H1 (cell line): ENCODE measurements at regions not wholly inside any gene's neighbourhood (a gene's known extent, or its start where the extent isn't known, plus 50 kb on each side); places are given as distances from the start of the nearest gene placed in this dataset.
A peak's percentile ranks its signal among the peaks of the same experiment; 100 is the strongest.

Source experiments
- CTCF ChIA-PET: fragments of 300-600 bp; sonication (Branson Sonifier 250); formaldehyde crosslinking; loops from one replicate; lab custom pipeline; 2021; ENCODE audit not compliant: partially characterized antibody; lab: Charles Lee
- POLR2A ChIA-PET: fragments of 300-600 bp; sonication (Branson Sonifier 250); formaldehyde crosslinking; loops from one replicate; lab custom pipeline; 2021; ENCODE audit warnings: inconsistent platforms; ENCODE audit not compliant: partially characterized antibody; lab: Charles Lee
- DNase-seq, 2 experiments: peaks; one replicate each; pipeline versions ENCODE4 v3.0.0 to v3.0.0-alpha.2; 2010 to 2022; ENCODE audit warnings: low spot score in 2 of 2, low read depth in 1 of 2, mixed read lengths in 1 of 2
- FAIRE-seq: peaks from 2 replicates; lab custom pipeline; 2011; peaks lifted over from hg19 to GRCh38; lab: Jason Lieb, UNC
- H2AFZ ChIP-seq: 2 replicates; pipeline ENCODE4 v1.8.1; 2012; ENCODE audit warnings: low read length, inconsistent platforms
- H2AK5ac ChIP-seq: 2 replicates; pipeline ENCODE4 v1.6.1; 2013; ENCODE audit warnings: low read depth, low read length
- H2BK120ac ChIP-seq: replicated peaks from 2 replicates; pipeline ENCODE3; 2013; ENCODE audit warnings: low read depth, low read length, inconsistent platforms
- H2BK12ac ChIP-seq: 2 replicates; pipeline ENCODE4 v1.6.1; 2013; ENCODE audit warnings: low read depth, low read length
- H2BK15ac ChIP-seq: 2 replicates; pipeline ENCODE4 v1.6.1; 2013; ENCODE audit warnings: low read length
- H2BK20ac ChIP-seq: 2 replicates; pipeline ENCODE4 v1.6.1; 2013; ENCODE audit warnings: low read length
- H2BK5ac ChIP-seq: 2 replicates; pipeline ENCODE4 v1.6.1; 2013; ENCODE audit warnings: low read depth, low read length
- H3K14ac ChIP-seq: 2 replicates; pipeline ENCODE4 v1.6.1; 2013; ENCODE audit warnings: inconsistent platforms; ENCODE audit not compliant: insufficient read length
- H3K18ac ChIP-seq: 2 replicates; pipeline ENCODE4 v1.6.1; 2013; ENCODE audit warnings: low read length; ENCODE audit errors: extremely low read depth
- H3K23ac ChIP-seq: 2 replicates; pipeline ENCODE4 v1.6.1; 2013; ENCODE audit warnings: inconsistent platforms; ENCODE audit not compliant: insufficient read length
- H3K23me2 ChIP-seq: 2 replicates; pipeline ENCODE4 v1.6.1; 2013; ENCODE audit warnings: low read depth, low read length
- H3K27ac ChIP-seq: 2 replicates; pipeline ENCODE4 v1.6.1; 2011; ENCODE audit warnings: low read depth, low read length, inconsistent platforms
- H3K27me3 ChIP-seq, 4 experiments: replicated peaks in 1 of 4; 1 replicate in 1 of 4; 2 replicates in 3 of 4; pipeline versions ENCODE4 v1.6.1 to v1.8.1; 2011 to 2013; ENCODE audit warnings: low read length in 3 of 4, mild to moderate bottlenecking in 3 of 4, inconsistent platforms in 2 of 4, mixed read lengths in 2 of 4, moderate library complexity in 1 of 4; ENCODE audit not compliant: control insufficient read depth in 3 of 4, insufficient read depth in 3 of 4; ENCODE audit errors: extremely low read depth in 1 of 4
- H3K36me3 ChIP-seq, 4 experiments: 2 replicates each; pipeline versions ENCODE4 v1.6.1 to v1.8.1; 2011 to 2013; ENCODE audit warnings: mild to moderate bottlenecking in 4 of 4, low read length in 3 of 4, moderate library complexity in 2 of 4, control low read depth in 1 of 4, inconsistent platforms in 1 of 4; ENCODE audit not compliant: insufficient read depth in 4 of 4, control insufficient read depth in 2 of 4
- H3K4ac ChIP-seq: replicated peaks from 2 replicates; pipeline ENCODE3; 2013; ENCODE audit warnings: low read length, low read depth, mixed read lengths, inconsistent platforms; ENCODE audit not compliant: insufficient read length
- H3K4me1 ChIP-seq, 4 experiments: replicated peaks in 1 of 4; 1 replicate in 1 of 4; 2 replicates in 3 of 4; pipeline versions ENCODE4 v1.6.1 to v1.8.1; 2011 to 2013; ENCODE audit warnings: low read length in 3 of 4, inconsistent platforms in 2 of 4, mixed read lengths in 1 of 4; ENCODE audit not compliant: insufficient read depth in 4 of 4, control insufficient read depth in 3 of 4
- H3K4me2 ChIP-seq, 2 experiments: 2 replicates each; pipeline versions ENCODE4 v1.6.1 to v1.8.1; 2011 to 2013; ENCODE audit warnings: low read depth in 2 of 2, low read length in 2 of 2, control low read depth in 1 of 2, inconsistent platforms in 1 of 2, mild to moderate bottlenecking in 1 of 2; ENCODE audit not compliant: insufficient read depth in 1 of 2
- H3K4me3 ChIP-seq, 4 experiments: fragments of 200-600, 300-600 bp in 1 of 4; sonication (generic), shearing (Covaris generic), sonication (Bioruptor Twin) in 1 of 4; 2 replicates each; pipeline versions ENCODE4 v1.5.1 to v1.8.1; 2011 to 2016; ENCODE audit warnings: low read length in 4 of 4, low read depth in 3 of 4, control low read depth in 2 of 4, inconsistent platforms in 2 of 4, mild to moderate bottlenecking in 2 of 4, mixed read lengths in 1 of 4, moderate library complexity in 1 of 4; ENCODE audit not compliant: insufficient read depth in 2 of 4; ENCODE audit errors: extremely low read depth in 1 of 4
- H3K56ac ChIP-seq: replicated peaks from 2 replicates; pipeline ENCODE3; 2013; ENCODE audit warnings: low read depth, mild to moderate bottlenecking, mixed read lengths, low read length, inconsistent platforms; ENCODE audit not compliant: insufficient read length
- H3K79me1 ChIP-seq: 2 replicates; pipeline ENCODE4 v1.6.1; 2013; ENCODE audit warnings: low read depth, low read length, control low read depth
- H3K79me2 ChIP-seq, 2 experiments: 2 replicates each; pipeline versions ENCODE4 v1.6.1 to v1.8.1; 2012 to 2013; ENCODE audit warnings: low read length in 2 of 2, mild to moderate bottlenecking in 2 of 2, inconsistent platforms in 1 of 2; ENCODE audit not compliant: insufficient read depth in 2 of 2, control insufficient read depth in 1 of 2
- H3K9ac ChIP-seq, 4 experiments: replicated peaks in 1 of 4; 1 replicate in 1 of 4; 2 replicates in 3 of 4; pipeline versions ENCODE4 v1.6.1 to v1.8.1; 2011 to 2013; ENCODE audit warnings: low read depth in 3 of 4, low read length in 3 of 4, control low read depth in 2 of 4, mild to moderate bottlenecking in 2 of 4, moderate library complexity in 2 of 4, inconsistent platforms in 1 of 4; ENCODE audit errors: extremely low read depth in 1 of 4
- H3K9me3 ChIP-seq, 2 experiments: 2 replicates each; pipeline versions ENCODE4 v1.6.1 to v1.8.1; 2012 to 2013; ENCODE audit warnings: mild to moderate bottlenecking in 2 of 2, moderate library complexity in 2 of 2, control low read depth in 1 of 2, inconsistent platforms in 1 of 2, low read depth in 1 of 2, low read length in 1 of 2, mixed read lengths in 1 of 2; ENCODE audit not compliant: insufficient read depth in 2 of 2
- H4K20me1 ChIP-seq, 2 experiments: replicated peaks in 1 of 2; 2 replicates each; pipeline versions ENCODE3 to v1.8.1; 2011 to 2013; ENCODE audit warnings: inconsistent platforms in 2 of 2, low read length in 2 of 2, mild to moderate bottlenecking in 1 of 2; ENCODE audit not compliant: insufficient read depth in 2 of 2, control insufficient read depth in 1 of 2
- H4K5ac ChIP-seq: 2 replicates; pipeline ENCODE4 v1.6.1; 2013; ENCODE audit warnings: low read length, low read depth, mixed read lengths, inconsistent platforms; ENCODE audit not compliant: insufficient read length
- H4K8ac ChIP-seq: 2 replicates; pipeline ENCODE4 v1.8.0; 2013; ENCODE audit warnings: mild to moderate bottlenecking, moderate library complexity, low read length, inconsistent platforms; ENCODE audit not compliant: insufficient read depth; ENCODE audit errors: extremely low read depth
- H4K91ac ChIP-seq: replicated peaks from 2 replicates; pipeline ENCODE3; 2013; ENCODE audit warnings: low read length, mixed read lengths, inconsistent platforms; ENCODE audit not compliant: insufficient read length
- ASH2L ChIP-seq: fragments of 200-600, 300-600 bp; sonication (generic); IDR thresholded peaks from one replicate; pipeline ENCODE4 v1.7.1; 2017; ENCODE audit warnings: low read length
- CBX8 ChIP-seq: fragments of 300-800, 300-1000 bp; sonication (generic); IDR thresholded peaks from 2 replicates; pipeline ENCODE4 v1.7.1; 2016; ENCODE audit warnings: low read depth, low read length, borderline replicate concordance
- KDM4A ChIP-seq: IDR thresholded peaks from one replicate; pipeline ENCODE4 v1.7.1; 2012; ENCODE audit warnings: low read depth, mild to moderate bottlenecking, moderate library complexity, low read length, inconsistent platforms; ENCODE audit not compliant: severe bottlenecking
- POLR2AphosphoS5 ChIP-seq: IDR thresholded peaks from 2 replicates; pipeline ENCODE4 v1.6.1; 2011; ENCODE audit warnings: low read depth, low read length
- TCF12 ChIP-seq: IDR thresholded peaks from 2 replicates; pipeline ENCODE4 v1.6.1; 2011; ENCODE audit warnings: low read depth, mild to moderate bottlenecking, low read length
- WGBS, 2 experiments: shearing (Covaris generic) in 1 of 2; methylation state at CpG; one replicate each; pipeline versions ENCODE4 v1.1.6 to v1.1.7; 2013 to 2015; ENCODE audit warnings: low lambda C conversion rate in 2 of 2, mixed read lengths in 2 of 2, inconsistent platforms in 1 of 2, low coverage in 1 of 2, missing lambda C conversion rate in 1 of 2; ENCODE audit not compliant: insufficient replicate concordance in 2 of 2, insufficient coverage in 1 of 2, insufficient read length in 1 of 2; ENCODE audit errors: extremely low coverage in 1 of 2, missing lambda C conversion rate in 1 of 2; 5-methylcytosine and 5-hydroxymethylcytosine counted together

DNA sequence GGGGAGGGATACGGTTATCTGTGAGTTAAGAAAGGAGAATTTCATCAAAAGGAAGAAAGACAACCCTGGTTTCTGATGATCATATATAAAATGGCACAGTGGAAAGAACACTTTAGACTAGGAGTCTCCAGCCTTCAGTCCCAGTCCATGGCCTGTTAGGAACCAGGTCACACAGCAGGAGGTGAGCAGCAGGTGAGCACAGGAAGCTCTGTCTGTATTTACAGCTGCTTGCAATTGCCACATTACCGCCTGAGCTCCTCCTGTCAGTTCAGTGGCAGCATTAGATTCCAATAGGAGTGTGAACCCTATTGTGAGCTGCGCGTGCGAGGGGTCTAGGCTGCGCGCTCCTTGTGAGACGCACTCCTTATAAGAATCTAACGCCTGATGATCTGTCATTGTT lies 137.9 kb downstream of the BTG1 start:
- Histone ChIP-seq H2AK5ac (no peak overlapping the region), H3K36me3 (no peaks in the 10 kb centered on the region), H2AFZ (no peak overlapping the region), H3K27me3 (no peaks in the 10 kb centered on the region), H3K27ac (no peak overlapping the region), H4K5ac (no peak overlapping the region), H3K4ac (no peak overlapping the region), H3K9me3 (no peaks in the 10 kb centered on the region), H2BK120ac (no peak overlapping the region), H3K56ac (no peak overlapping the region), H2BK20ac (no peak overlapping the region), H2BK5ac (no peak overlapping the region), H3K79me1 (no peaks in the 10 kb centered on the region), H3K4me3 (no peak overlapping the region), H2BK15ac (no peak overlapping the region), H3K23me2 (no peaks in the 10 kb centered on the region), H2BK12ac (no peak overlapping the region), H3K4me1 (peaks cover 0 to 3% (median 1%) of the 10 kb centered on the region in 4 experiments; a peak in 2 of 7 replicates), H3K79me2 (no peaks in the 10 kb centered on the region), H4K91ac (no peak overlapping the region), H3K14ac (no peak overlapping the region), H3K4me2 (no peak overlapping the region), H3K9ac (no peak overlapping the region), H4K8ac (no peak overlapping the region), H3K23ac (no peak overlapping the region), H4K20me1 (no peaks in the 10 kb centered on the region), H3K18ac (no peak overlapping the region)
- TF ChIP-seq KDM4A, result no peak
- TF ChIP-seq ASH2L, result no peak
- peak; percentile 68; the same call in 1 of the 2 replicates for TF ChIP-seq TCF12
- peak; percentile 55; the same call in 1 of the 2 replicates for TF ChIP-seq POLR2AphosphoS5
- no peak for TF ChIP-seq CBX8
- DNase-seq (no peak), FAIRE-seq (no peak)
- 96% methylated on average over 9 of the region's 9 CpGs; no CpG with 5 or more reads in 1 of the 2 experiments for WGBS, 2 experiments
- ChIA-PET POLR2A (interaction anchor here (1.4 kb wide), 1 partner anchor 15 kb away, joined by 3 read pairs; no protein-coding TSS in a partner anchor), CTCF (no interaction called here)
